PC-3 (cell line): ENCODE measurements at regions not wholly inside any gene's neighbourhood (a gene's known extent, or its start where the extent isn't known, plus 50 kb on each side); places are given as distances from the start of the nearest gene placed in this dataset.

Experiments used
- EZH2 ChIP-seq: fragments of 300-600 bp; sonication (generic); IDR thresholded peaks from one replicate; pipeline ENCODE4 v1.6.1; 2017; ENCODE audit warnings: antibody characterized with exemption, mild to moderate bottlenecking, low read length; ENCODE audit not compliant: unreplicated experiment
- TF ChIP-seq, protein P1 (sequence below): fragments of 300-600 bp; sonication (generic); conservative IDR thresholded peaks from 2 replicates; pipeline ENCODE4 v1.5.1; 2017; ENCODE audit warnings: antibody characterized with exemption, low read depth, mild to moderate bottlenecking, low read length

DNA sequence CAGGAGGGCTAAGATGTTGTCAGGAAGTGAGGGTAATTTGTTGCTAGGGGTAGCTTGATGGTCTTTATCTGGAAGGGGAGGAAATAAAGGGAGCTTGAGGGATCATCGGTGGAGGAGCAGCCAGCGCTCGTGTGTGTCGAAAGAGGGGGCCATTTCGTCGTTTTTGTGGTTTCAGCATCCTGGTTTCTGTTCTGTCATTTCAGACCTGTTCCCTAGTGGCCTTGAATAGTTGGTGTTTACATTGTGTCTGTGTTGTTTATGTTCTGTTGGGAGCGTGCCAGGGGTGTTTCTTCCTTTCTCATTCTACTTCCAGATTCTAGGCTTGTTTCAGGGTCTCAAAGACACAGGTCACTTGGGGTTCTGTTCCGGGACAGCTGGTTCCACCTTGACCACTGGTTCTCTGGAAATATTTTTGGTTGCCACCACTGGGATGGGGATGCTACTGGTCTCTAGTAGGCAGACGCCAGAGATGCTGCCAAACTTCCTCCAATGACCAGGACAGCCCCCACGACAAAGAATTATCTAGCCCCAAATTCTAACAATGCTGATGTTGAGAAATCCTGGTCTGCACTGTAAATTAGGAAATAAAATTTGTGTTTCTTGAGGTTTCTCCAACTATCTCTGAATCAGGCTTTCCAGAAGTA is 113.9 kb upstream of the NAA20 start:
- TF ChIP-seq, protein P1, sequence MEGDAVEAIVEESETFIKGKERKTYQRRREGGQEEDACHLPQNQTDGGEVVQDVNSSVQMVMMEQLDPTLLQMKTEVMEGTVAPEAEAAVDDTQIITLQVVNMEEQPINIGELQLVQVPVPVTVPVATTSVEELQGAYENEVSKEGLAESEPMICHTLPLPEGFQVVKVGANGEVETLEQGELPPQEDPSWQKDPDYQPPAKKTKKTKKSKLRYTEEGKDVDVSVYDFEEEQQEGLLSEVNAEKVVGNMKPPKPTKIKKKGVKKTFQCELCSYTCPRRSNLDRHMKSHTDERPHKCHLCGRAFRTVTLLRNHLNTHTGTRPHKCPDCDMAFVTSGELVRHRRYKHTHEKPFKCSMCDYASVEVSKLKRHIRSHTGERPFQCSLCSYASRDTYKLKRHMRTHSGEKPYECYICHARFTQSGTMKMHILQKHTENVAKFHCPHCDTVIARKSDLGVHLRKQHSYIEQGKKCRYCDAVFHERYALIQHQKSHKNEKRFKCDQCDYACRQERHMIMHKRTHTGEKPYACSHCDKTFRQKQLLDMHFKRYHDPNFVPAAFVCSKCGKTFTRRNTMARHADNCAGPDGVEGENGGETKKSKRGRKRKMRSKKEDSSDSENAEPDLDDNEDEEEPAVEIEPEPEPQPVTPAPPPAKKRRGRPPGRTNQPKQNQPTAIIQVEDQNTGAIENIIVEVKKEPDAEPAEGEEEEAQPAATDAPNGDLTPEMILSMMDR: no peak
- no peak for TF ChIP-seq EZH2
